Erythroblast (primary cell): ENCODE measurements at regions not wholly inside any gene's neighbourhood (a gene's known extent, or its start where the extent isn't known, plus 50 kb on each side); places are given as distances from the start of the nearest gene placed in this dataset.

Source experiments
- GATA1 ChIP-seq: IDR thresholded peaks from 2 replicates; pipeline ENCODE4 v1.6.1; 2011; ENCODE audit warnings: low read depth, mild to moderate bottlenecking, control low read depth, low read length, moderate library complexity
- POLR2A ChIP-seq: IDR thresholded peaks from 2 replicates; pipeline ENCODE4 v1.6.1; 2011; ENCODE audit warnings: mild to moderate bottlenecking, low read length

DNA sequence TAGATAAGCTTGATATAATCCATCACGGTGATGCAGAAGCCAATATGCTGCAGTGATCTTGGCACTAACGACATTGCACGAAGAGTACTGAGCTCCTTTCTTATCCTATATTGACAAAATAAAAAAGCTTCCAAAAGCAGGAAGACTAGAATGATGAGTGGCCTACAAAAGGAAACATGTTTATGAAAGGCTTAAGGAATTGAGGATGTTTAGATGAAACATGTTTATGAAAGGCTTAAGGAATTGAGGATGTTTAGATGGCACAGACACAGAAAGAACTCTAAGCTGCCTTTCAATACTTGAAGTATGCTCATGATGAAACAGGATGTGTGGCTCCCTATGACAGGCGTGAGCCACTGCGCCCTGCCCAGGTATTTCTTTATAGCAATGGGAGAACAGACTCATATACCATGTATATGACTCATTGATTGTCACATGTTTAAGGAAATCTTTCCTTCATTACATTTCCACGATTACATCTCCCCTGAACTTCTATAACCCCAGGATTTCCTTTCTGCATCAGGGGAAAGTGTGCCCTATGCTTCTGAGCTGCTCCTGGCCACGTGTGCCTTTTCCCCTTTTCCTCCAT lies 690.8 kb upstream of the ARGLU1 start:
- TF ChIP-seq POLR2A (no peak), GATA1 (no peak)
